HG03460 (cell line): ENCODE measurements at regions not wholly inside any gene's neighbourhood (a gene's known extent, or its start where the extent isn't known, plus 50 kb on each side); places are given as distances from the start of the nearest gene placed in this dataset.
"Not testable (repeated sequence)": the region's sequence is repeated elsewhere in the genome, so short reads cannot be mapped to it uniquely, and the experiment has no call there.

ENCODE experiments used
- ATAC-seq: cut with Tn5 transposase; IDR thresholded peaks from one replicate; pipeline ENCODE4 v1.9.1; 2021; ENCODE audit not compliant: unreplicated experiment

GRCh38 chr6:146928503-146928902 lies 275.7 kb upstream of the STXBP5 start:
- ATAC-seq = no peak

- no peak for ATAC-seq
Observed at GRCh38 chr6:146931214-146931613, 273.0 kb upstream of the STXBP5 start.

GRCh38 chr6:146937316-146937715 lies 266.9 kb upstream of the STXBP5 start:
- no peak for ATAC-seq

GRCh38 chr6:146938266-146938665 lies 266.0 kb upstream of the STXBP5 start:
- no peak for ATAC-seq

GRCh38 chr6:146939456-146939855 lies 264.8 kb upstream of the STXBP5 start:
- ATAC-seq = not testable (repeated sequence)

GRCh38 chr6:146943664-146944063 lies 260.6 kb upstream of the STXBP5 start:
- ATAC-seq = no peak

GRCh38 chr6:146944077-146944476 lies 260.1 kb upstream of the STXBP5 start:
- ATAC-seq = no peak

GRCh38 chr6:146944809-146945208 lies 259.4 kb upstream of the STXBP5 start:
- ATAC-seq = no peak

- no peak for ATAC-seq
Observed at GRCh38 chr6:146946559-146946958, 257.7 kb upstream of the STXBP5 start.

- no peak for ATAC-seq
Observed at GRCh38 chr6:146948790-146949342, 255.4 kb upstream of the STXBP5 start.

GRCh38 chr6:146949425-146949824 lies 254.8 kb upstream of the STXBP5 start:
- ATAC-seq = no peak

- peak; percentile 49 for ATAC-seq
Observed at GRCh38 chr6:146950351-146950835, 253.8 kb upstream of the STXBP5 start.

- ATAC-seq = no peak
Observed at GRCh38 chr6:146955570-146955969, 248.6 kb upstream of the STXBP5 start.

- no peak for ATAC-seq
Observed at GRCh38 chr6:146957181-146958093, 246.8 kb upstream of the STXBP5 start.

- no peak for ATAC-seq
Observed at GRCh38 chr6:146961831-146962230, 242.4 kb upstream of the STXBP5 start.

- no peak for ATAC-seq
Observed at GRCh38 chr6:146962329-146962728, 241.9 kb upstream of the STXBP5 start.

GRCh38 chr6:146965110-146965689 lies 239.0 kb upstream of the STXBP5 start:
- ATAC-seq = no peak

GRCh38 chr6:146968041-146968760 lies 236.0 kb upstream of the STXBP5 start:
- no peak for ATAC-seq

- no peak for ATAC-seq
Observed at GRCh38 chr6:146972546-146972945, 231.7 kb upstream of the STXBP5 start.

- no peak for ATAC-seq
Observed at GRCh38 chr6:146974351-146974750, 229.9 kb upstream of the STXBP5 start.

GRCh38 chr6:146975093-146975492 lies 229.1 kb upstream of the STXBP5 start:
- no peak for ATAC-seq
